ENCODE measurements at regions not wholly inside any gene's neighbourhood (a gene's known extent, or its start where the extent isn't known, plus 50 kb on each side); places are given as distances from the start of the nearest gene placed in this dataset.

DNA sequence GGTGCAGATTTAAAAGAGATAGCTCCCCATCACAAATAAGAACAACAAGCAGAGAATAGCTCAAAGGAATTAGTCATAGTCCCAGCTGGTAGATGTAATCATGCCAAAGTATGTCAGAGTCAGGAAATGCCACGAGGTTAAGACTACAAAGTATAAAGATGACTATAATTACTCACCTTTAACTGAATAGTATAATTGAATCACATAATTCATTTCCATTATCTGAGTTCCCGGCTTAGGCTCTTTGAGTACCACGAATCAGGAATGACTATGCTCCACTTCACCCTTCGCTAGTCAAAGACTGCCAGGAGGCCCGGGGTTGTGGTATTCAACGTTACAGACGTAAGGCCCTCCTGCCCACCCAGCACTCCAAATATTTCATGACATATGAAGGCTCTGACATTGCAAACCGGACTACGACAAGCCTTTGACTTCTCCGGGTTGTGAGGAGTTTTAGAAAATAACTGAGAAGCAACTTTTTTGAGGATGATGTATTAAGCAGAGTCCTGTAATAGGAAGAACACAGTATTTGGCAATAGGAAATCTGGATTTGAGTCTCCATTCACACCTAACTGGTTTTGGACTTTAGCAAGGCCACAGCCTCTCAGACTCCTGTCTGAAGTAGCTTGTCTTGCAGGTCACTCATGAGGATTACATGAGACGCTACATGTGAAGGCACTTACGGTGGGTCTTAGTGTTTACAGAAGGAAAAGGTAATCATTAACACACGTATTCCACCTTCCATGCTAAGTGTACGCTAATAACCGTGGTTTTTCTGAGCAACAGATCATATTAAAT, 64.6 kb downstream of the ENC1 start:
- TF ChIP-seq POLR2A (IDR thresholded peaks at IDR 0.05) (no peak), POLR2AphosphoS5 (IDR thresholded peaks at IDR 0.05) (no peak), EP300 (IDR thresholded peaks at IDR 0.05) (no peak)
- TF ChIP-seq, protein P1, sequence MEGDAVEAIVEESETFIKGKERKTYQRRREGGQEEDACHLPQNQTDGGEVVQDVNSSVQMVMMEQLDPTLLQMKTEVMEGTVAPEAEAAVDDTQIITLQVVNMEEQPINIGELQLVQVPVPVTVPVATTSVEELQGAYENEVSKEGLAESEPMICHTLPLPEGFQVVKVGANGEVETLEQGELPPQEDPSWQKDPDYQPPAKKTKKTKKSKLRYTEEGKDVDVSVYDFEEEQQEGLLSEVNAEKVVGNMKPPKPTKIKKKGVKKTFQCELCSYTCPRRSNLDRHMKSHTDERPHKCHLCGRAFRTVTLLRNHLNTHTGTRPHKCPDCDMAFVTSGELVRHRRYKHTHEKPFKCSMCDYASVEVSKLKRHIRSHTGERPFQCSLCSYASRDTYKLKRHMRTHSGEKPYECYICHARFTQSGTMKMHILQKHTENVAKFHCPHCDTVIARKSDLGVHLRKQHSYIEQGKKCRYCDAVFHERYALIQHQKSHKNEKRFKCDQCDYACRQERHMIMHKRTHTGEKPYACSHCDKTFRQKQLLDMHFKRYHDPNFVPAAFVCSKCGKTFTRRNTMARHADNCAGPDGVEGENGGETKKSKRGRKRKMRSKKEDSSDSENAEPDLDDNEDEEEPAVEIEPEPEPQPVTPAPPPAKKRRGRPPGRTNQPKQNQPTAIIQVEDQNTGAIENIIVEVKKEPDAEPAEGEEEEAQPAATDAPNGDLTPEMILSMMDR (IDR thresholded peaks at IDR 0.05): no peak
